Osteocyte (in vitro differentiated cells): ENCODE measurements at regions not wholly inside any gene's neighbourhood (a gene's known extent, or its start where the extent isn't known, plus 50 kb on each side); places are given as distances from the start of the nearest gene placed in this dataset.

ENCODE experiments used
- DNase-seq: peaks from one replicate; pipeline ENCODE4 v3.0.0; 2021; ENCODE audit warnings: mixed read lengths; ENCODE audit not compliant: unreplicated experiment; ENCODE audit errors: extremely low spot score
- H3K27ac Mint-ChIP-seq: one replicate; pipeline ENCODE4 v1.8.0; 2021; ENCODE audit warnings: mild to moderate bottlenecking, mixed read lengths; ENCODE audit not compliant: unreplicated experiment
- H3K27me3 Mint-ChIP-seq: one replicate; pipeline ENCODE4 v1.8.0; 2021; ENCODE audit warnings: mixed read lengths; ENCODE audit not compliant: unreplicated experiment
- H3K36me3 Mint-ChIP-seq: one replicate; pipeline ENCODE4 v1.8.0; 2021; ENCODE audit warnings: mixed read lengths; ENCODE audit not compliant: unreplicated experiment
- H3K4me1 Mint-ChIP-seq: one replicate; pipeline ENCODE4 v1.8.0; 2021; ENCODE audit warnings: mixed read lengths; ENCODE audit not compliant: unreplicated experiment
- H3K4me3 Mint-ChIP-seq: one replicate; pipeline ENCODE4 v1.8.0; 2021; ENCODE audit warnings: mild to moderate bottlenecking, moderate library complexity, mixed read lengths; ENCODE audit not compliant: unreplicated experiment
- H3K9me3 Mint-ChIP-seq: one replicate; pipeline ENCODE4 v1.8.0; 2021; ENCODE audit warnings: mixed read lengths; ENCODE audit not compliant: unreplicated experiment
- CTCF ChIP-seq: fragments of 200-600 bp; sonication (generic); IDR thresholded peaks from 2 replicates; pipeline ENCODE4 v1.5.0; 2021; ENCODE audit warnings: antibody characterized with exemption, mild to moderate bottlenecking, moderate library complexity

- DNase-seq, result no peak
- H3K27ac Mint-ChIP-seq, result peak overlapping the region; percentile 94
- TF ChIP-seq CTCF, result no peak
- no peak overlapping the region for H3K4me3 Mint-ChIP-seq
- H3K9me3 Mint-ChIP-seq, result no peaks in the 10 kb centered on the region
- H3K36me3 Mint-ChIP-seq, result peaks cover 27% of the 10 kb centered on the region
- no peaks in the 10 kb centered on the region for H3K27me3 Mint-ChIP-seq
- H3K4me1 Mint-ChIP-seq, result peaks cover 57% of the 10 kb centered on the region
These were observed 129.6 kb downstream of the RFLNA start for GRCh38 chr12:124424516-124424905.

GRCh38 chr12:124423761-124424515 is 129.0 kb downstream of the RFLNA start:
- Mint-ChIP-seq H3K27ac (peak overlapping the region; percentile 94), H3K27me3 (no peaks in the 10 kb centered on the region), H3K36me3 (peaks cover 33% of the 10 kb centered on the region), H3K9me3 (no peaks in the 10 kb centered on the region), H3K4me1 (peaks cover 62% of the 10 kb centered on the region), H3K4me3 (peak overlapping the region; percentile 18)
- no peak for TF ChIP-seq CTCF
- no peak for DNase-seq

GRCh38 chr12:124422570-124423523 is 128.0 kb downstream of the RFLNA start:
- DNase-seq, result peak; percentile 98
- H3K36me3 Mint-ChIP-seq, result peaks cover 37% of the 10 kb centered on the region
- H3K27ac Mint-ChIP-seq, result peak overlapping the region; percentile 94
- peak overlapping the region; percentile 18 for H3K4me3 Mint-ChIP-seq
- no peaks in the 10 kb centered on the region for H3K9me3 Mint-ChIP-seq
- H3K4me1 Mint-ChIP-seq, result peaks cover 56% of the 10 kb centered on the region
- TF ChIP-seq CTCF, result no peak
- H3K27me3 Mint-ChIP-seq, result no peaks in the 10 kb centered on the region

GRCh38 chr12:124422142-124422569 is 127.3 kb downstream of the RFLNA start:
- peak overlapping the region; percentile 73 for H3K27ac Mint-ChIP-seq
- H3K36me3 Mint-ChIP-seq, result peaks cover 41% of the 10 kb centered on the region
- no peaks in the 10 kb centered on the region for H3K27me3 Mint-ChIP-seq
- no peak for TF ChIP-seq CTCF
- H3K9me3 Mint-ChIP-seq, result no peaks in the 10 kb centered on the region
- H3K4me1 Mint-ChIP-seq, result peaks cover 52% of the 10 kb centered on the region
- H3K4me3 Mint-ChIP-seq, result no peak overlapping the region
- no peak for DNase-seq
